HG02973 (cell line): ENCODE measurements at regions not wholly inside any gene's neighbourhood (a gene's known extent, or its start where the extent isn't known, plus 50 kb on each side); places are given as distances from the start of the nearest gene placed in this dataset.

Source experiments
- ATAC-seq: cut with Tn5 transposase; IDR thresholded peaks from one replicate; pipeline ENCODE4 v1.9.1; 2021; ENCODE audit warnings: moderate library complexity; ENCODE audit not compliant: unreplicated experiment

DNA sequence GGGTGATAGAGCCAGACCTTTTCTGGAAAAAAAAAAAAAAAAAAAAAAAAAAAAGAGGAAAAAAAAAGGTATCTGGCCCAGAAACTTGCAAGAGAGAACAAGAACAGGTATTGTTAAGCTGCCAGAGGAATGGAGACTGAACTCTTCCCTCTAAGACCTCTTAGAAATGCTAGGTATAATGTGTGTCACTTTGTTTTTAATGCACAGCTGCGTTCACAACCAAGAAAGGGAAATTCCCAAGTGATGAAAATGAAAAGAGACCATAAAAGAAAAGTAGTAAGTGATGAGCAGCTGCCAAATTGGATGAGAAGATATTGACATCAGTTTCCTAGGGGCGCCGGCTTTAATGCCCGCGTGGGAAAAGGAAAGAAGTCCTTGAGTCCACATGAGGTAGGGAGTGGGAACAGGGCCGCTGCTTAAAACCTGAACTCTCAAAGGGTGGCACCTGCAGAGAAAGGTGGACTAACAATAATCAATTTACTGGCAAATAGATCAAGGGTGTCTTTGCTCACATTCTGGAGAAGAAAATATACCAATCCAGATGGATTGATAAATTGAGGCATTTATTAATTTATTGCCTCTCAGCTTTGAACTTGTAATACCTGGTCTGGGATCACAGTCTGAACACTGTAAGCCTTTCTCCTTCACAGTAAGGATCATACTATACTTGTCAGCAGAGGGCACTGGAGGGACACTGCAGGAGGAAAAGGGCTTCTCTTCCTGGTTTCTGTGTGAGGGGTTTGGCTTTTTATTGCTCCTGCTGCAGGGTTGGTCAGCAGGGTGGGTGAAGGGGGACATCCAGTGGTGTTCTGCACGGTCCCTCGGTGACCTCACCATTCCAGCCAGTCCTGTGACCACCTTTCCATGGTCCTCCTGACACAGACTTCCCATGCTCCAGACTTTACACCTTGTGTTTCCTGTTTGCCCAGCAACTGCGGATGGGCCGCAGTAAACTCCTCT lies 131.6 kb downstream of the AQP9 start:
- ATAC-seq: no peak

DNA sequence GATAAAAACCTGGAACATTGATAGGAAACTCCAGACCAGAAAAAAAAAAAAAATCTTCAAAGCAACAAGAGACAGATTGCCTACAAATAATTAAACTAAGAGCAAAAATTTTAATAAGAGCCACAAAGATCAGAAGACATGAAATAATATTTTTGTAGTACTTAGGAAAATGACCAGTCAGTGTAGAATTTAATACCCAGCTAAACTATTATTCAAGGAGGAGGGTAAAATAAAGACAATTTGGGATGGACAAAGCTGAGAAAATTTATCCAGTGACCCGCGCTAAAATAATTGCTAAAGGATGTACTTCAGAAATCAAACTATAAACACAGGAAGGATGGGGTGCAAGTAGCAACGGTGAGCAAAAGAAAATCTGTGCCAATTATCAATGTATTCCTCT lies 133.2 kb downstream of the AQP9 start:
- ATAC-seq: no peak

DNA sequence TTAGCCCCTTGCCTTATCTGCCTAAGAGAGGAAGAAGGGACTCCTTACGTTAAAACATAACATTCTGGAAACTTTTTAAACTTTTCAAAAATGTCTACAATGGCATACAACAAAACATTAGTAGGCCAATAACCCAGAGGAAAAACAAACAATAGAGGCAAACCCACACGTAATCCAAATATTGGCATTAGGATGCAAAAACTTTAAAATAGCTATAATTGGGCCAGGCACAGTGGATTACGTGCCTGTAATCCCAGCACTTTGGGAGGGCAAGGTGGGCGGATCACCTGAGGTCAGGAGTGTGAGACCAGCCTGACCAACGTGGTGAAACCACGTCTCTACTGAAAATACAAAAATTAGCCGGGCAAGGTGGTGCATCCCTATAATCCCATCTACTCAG lies 134.9 kb downstream of the AQP9 start:
- ATAC-seq: no peak

DNA sequence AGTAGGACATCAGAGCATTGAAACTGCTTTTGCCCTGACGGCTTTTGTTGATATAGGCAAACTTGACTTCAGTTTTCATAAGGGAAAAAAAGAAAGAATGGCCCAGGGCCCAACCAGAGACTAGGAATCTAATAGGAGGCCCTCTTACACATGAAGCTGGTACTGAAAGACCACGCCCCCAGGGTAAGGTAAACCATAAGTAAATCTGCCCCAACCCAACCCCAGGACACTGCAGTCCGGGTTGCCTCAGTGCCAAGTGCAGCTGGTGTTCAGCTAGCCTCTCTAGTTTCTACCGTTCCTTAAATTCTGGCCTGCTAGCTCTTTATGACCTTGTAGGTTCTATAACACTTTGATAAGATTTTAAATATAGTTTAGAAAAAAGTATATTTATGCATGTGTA lies 136.7 kb downstream of the AQP9 start:
- ATAC-seq: no peak

DNA sequence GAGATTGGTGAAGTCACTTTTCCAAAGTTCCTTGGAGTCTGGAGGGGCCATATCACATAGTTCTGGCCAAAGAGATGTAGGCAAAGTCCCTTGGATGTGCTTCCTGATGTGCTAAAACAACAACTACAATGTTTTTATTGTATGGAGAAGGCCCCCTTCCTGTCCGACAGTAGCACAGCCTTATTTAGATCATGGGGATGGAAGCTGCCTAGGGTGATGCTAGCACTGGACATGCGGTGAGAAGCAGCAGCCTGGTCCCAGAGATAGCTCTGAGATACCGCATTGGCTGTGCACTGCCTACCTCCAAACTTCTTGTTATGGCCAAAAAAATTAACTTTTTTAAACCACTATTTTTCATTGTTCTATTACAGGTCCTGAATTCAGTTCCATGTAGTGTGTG lies 137.6 kb downstream of the AQP9 start:
- no peak for ATAC-seq

DNA sequence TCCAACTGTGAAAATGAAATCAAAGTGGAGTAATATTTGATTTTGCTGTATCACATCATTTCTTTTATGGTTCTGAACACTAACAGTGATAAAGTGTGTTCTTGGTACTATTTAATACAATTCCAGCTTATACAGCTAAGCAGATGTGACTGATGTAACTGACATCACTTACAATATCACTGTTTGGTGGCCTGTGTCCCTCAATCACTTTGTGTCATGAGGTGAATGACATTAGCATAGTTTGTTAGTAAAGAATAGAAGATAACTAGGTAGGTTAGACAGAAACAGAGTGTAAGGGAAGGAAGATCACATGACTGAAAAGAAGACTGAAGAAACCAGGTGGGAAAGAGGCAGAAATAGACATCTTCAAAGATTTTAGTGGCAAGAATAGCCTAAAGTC lies 138.7 kb downstream of the AQP9 start:
- ATAC-seq: no peak

DNA sequence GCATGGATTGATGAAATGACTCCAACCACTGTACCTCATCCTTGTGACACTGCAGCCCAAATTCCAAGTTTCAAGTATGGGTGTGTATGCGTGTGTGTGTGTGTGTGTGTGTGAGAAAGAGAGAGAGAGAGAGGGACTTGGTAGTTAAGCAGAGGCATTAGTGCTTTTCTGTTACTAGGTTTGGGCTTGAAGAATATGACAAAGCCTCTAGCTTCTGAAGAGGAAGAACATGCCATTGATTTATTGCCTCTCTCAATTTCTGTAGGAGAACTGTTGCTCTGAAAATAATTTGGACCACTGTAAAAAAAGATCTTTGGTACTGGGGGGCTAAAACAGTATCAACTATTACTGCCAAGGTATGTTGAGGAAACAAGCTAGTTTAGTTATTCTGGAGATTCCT lies 139.2 kb downstream of the AQP9 start:
- no peak for ATAC-seq

DNA sequence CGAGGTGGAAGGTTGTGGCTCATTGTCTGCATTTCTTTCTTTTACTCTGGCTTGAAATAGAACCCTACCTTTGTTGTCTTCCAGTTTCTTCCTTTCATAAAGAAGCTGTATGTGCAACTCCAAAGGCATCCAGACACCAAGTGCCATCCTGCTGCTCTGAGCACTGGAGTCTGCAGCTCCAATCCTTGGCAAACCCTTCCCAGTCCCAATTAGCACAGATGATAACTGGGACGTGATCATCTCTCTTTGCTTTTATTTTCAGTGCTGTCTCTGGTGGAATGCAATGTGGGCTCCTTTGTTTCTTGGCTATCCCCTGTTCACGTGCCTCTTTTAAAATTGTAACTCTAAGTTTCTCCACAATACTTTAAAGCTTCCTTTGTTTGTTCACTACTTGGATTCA lies 140.9 kb downstream of the AQP9 start:
- ATAC-seq: no peak

DNA sequence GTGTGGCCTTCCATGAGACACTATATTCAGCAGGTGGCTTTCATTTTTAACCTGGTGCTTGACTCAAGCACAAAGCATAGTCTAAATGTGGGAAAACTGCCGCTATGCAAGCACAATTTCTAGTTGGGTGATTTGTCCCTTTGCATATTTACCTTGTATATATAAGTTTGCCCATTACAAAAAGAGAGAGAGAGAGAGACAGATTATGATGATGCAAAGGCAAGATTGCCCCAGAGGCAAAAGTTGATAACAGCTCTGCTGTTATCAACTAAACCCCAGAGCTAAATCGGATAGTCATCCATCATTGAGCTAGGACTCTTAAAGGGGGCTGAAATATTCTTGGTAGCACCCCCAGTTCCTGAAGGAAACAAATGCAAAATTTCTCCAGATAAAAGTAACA lies 141.5 kb downstream of the AQP9 start:
- no peak for ATAC-seq

DNA sequence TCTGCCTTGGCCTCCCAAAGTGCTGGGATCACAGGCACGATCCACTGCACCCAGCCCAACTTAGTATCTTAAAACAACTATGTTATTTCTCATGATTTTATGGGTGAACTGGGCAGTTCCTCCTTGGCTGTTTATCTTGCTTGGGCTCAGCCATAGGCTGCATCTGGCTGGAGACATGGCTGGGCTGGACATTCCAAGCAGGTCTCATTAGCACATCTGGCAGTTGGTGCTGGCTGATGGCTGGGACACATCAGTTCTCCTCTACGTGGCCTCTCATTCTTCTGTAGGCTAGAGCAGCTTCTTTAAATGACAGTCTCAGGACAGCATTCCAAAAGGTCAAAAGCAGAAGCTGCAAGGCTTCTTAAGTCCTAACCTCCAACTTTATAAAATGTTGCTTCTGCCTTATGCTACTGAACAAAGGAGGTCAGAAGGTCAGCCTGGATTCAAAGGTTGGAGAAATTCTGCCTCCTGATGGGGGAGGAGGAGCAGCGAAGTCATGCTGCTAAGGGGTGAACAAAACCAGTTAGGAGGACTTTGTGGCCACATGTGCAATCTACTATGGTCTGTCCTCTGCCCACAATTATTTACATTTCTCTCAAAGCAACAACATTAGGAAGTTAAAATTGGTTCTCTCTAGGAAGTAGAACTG lies 144.0 kb downstream of the AQP9 start:
- ATAC-seq: no peak

DNA sequence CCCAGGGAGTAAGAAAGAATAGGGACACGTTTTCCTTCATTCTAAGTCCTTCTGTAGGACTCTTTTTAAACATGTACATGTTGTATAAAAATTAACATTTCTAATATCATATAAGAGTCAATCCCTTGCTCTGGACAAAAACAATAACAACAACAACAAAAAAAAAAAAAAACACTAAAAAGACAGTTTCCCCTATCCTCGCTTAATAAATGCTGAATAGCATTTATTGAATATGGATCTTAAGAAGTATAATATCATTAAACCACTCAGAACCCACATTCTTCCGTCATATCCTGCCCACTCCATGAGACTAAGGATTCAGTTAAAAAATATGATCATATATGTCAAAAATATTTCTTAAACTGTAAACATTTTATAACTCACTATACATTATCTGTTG lies 145.1 kb downstream of the AQP9 start:
- no peak for ATAC-seq

DNA sequence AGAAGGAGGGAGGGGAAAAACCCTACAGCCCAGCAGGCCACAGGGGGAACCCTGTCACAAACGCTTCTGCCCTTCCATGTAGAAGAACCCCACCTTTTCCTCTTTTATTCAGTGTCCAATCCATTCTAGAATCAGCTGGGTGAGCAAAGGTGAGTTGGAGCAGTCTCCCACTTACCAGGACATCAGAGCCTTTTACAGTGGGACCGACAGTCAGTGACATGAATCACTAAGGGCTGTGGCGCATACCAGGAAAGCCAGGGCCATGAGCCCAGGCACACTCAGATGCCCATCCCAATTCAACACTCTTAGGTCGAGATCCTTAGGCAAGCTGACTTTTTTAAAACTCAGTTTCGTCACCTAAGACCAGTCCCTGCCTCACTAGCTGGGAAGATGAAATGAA lies 146.1 kb downstream of the AQP9 start:
- no peak for ATAC-seq

DNA sequence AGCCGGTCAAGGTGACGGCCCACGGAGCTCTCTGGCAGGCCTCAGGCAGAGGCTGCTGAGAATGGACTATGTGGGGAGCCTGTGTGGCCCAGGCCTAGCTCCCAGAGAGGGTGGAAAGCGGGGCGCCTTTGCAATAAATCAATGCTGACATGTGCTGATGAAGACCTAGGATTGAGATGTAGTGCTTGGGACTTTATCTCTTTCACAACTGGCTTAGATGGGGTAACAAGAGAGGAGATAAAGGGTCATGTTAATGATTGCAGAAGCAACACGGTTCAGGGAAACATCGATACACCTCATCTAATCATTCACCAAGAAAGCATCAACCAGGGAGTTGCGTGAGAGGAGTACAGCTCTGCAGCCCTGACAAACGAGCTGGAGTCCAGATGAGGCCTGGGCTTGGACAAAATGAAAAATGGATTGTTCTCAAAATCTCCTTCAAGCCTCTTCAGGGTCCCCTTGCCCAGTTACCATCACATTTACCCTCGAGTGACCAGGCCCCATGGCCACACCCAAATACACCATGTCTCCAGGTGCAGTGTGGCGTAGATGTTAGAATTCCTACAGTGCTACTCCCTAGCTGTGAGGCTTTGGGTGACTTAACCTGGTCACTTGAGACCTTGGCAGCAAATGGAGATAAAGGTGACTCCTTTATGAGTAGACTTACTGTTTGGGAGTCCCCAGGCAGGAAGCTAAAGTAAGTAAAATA lies 146.4 kb upstream of the LIPC start:
- ATAC-seq: no peak

DNA sequence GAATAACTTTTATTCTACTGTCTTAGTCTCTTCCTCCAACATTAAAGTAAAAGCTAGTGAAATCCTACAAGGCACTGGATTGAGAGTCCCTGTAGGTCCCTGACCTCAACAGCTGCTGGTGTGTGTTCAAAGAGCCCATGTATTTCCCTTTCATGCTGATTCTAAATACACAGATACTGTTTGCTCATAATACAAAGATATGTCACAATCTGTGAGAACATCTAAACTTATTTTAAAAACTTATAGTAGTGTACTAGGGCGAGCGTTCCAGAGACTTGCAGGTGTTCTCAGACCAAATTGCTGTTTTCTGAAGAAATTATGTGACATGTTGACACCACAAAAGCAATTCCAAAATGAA lies 145.9 kb upstream of the LIPC start:
- ATAC-seq: no peak

DNA sequence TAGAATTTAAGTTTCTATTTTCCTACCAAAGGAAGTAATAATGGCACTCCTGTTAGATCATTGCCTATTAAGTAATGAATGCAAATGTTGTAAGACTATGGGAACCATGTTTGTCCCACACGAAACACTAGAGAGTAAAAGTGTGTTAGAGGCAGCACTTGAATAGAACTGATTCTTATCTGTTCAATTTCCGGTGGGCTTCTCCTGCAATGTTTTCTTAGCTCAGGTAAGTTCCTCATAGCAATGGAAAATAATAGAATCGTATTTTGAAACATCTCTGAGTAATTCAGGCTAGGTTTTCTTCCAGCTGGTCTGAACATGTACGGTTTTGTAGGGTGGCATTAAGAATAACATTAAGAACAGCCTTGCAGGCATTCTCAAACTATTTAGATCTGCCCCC lies 145.3 kb upstream of the LIPC start:
- no peak for ATAC-seq

DNA sequence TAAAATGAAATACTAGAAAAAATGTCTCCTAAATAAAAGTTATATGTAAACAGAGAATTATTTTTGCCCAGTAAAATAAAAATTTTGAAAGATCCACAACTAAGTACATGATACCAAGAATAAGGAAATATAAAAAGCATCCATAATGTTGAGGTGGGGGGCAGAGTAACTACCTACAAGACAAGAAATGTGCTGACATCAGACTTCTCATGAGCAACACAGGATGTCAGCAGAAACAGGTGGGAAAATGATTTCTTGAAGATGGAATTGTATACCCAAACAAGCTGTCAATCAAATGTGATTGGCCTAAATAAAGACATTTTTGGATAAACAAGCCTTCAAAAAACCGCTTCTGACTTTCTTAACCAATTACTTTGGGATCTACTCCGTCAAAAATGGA lies 143.9 kb upstream of the LIPC start:
- ATAC-seq: no peak

DNA sequence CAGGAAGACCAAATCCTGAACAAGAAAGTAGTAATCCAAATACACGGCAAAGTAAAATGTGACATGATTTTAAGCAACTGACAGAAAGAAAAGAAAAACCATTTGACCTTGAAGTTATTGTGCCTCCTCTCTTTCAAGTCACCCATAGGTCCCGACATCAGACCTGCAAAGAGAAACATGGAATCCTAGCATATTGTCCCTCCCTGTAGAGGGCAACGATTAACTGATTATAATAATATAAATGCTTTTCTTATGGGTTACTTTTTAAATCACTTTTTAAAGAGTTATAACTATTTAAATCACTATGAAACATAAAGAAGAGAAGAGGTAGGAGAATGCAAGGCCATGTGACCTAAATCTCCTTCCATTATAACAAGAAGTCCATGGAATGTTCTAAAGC lies 143.2 kb upstream of the LIPC start:
- ATAC-seq: no peak

DNA sequence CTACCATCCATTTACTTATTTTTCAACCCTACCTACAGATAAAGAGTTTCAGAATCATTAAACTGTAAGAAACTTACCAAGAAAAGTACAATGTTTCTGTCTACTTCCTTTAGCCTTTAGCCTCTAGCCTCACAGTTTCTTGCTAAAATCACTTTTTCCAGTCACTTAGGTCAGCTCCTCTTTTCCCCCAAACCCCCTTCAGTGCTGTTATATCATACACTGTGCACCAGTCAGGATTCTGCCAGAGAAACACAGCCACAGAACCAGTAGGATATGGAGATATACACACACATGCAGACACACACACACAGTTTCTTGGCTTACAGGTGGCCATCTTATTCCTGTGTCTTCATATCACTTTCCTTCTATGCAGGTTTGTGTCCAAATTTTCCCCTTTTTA lies 139.9 kb upstream of the LIPC start:
- ATAC-seq: no peak

DNA sequence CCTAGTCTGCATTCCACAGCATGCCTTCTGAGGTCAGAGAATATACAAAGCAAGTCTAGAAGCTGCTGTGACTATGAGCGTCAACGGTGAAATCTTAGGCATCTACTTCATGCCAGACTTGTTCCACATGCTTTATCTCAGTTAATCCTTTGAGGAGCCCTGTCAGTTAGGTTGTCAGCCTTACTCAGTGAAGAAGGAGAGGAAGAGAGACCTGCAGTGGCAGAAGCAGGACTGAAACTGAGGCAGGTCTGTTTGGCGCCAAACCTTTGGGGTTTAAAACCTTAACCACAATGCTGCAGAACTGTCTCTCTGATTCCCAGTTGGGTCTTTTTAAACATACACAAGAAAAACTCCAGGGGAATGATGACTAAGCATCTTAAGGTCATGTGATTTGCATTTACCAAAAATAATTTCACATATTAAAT lies 139.0 kb upstream of the LIPC start:
- ATAC-seq: no peak

DNA sequence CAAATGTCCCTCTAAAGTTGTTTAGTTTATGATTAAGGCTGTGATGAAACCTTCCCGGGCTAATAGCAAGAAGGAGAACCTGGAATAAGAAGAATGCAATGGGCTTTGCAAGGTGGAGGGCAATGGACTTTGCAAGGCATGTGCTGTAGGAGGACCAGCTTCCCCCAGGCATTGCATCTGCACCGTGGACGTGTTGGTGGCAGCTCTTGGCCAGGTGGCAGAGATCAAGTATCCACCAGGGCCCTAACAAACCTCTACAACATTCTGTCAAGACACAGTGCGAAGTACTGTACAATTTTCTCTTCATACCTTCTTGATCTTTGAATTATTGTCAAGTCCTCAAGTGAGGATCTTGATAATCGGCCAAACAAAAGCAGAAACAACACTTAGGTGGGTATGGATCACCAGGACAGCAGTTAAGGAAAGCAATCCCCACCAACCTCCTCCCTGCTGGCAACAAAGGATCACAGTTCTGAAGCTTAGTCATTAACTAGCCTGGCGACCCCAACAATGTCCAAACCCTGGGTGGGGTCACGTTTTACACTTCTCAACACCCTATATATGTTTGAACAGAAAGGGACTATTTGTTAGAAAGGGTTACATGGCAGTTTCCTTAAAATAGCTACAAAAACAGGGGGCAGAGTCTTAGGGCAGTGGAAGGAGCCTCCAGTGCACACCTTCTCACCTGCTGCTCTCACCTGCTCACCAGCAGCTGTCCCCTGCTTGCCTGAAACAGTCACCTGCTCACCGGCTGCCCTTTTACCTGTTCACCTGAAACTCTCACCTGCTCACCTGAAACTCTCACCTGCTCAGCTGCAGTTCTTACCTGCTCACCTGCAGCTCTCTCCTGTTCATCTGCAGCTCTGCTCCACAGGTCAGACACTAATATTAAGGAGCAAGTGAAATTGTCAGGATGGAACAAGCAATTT lies 137.9 kb upstream of the LIPC start:
- ATAC-seq: no peak

DNA sequence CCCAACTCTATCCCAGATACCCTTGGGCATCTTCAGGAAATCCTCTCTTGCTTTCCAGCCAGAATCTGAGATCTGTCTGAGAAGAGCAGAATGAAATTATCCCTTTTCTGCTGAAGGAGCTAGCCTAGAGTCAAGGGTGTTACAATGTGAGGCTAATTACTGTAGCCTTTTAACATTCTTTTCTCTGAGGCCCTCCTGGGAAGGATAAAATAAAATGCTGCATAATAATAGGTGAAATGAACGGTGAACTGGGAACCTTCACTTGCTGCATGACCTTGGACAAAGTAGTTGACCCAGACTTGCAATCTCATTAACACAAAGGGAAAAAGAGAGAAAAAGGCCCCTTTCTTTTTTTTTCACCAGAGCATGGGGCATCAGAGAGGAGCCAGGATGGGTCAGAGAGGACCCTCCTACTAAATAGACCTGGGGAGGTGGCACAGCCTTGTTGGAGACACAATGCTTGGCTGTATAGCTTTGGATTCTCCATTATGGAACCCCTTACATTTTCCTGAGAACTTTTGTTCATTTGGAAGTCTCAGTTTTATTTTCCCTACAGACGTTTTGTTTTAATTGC lies 137.0 kb upstream of the LIPC start:
- no peak for ATAC-seq
